B cell (primary cell): ENCODE measurements at regions not wholly inside any gene's neighbourhood (a gene's known extent, or its start where the extent isn't known, plus 50 kb on each side); places are given as distances from the start of the nearest gene placed in this dataset.

Experiments used
- CTCF ChIP-seq: fragments of 200-600 bp; IDR thresholded peaks from one replicate; pipeline ENCODE4 v1.8.0; 2022; ENCODE audit warnings: antibody characterized with exemption, mild to moderate bottlenecking
- EZH2 ChIP-seq: IDR thresholded peaks from 2 replicates; pipeline ENCODE4 v1.6.1; 2012; ENCODE audit warnings: borderline replicate concordance, low read depth, mild to moderate bottlenecking, moderate library complexity, low read length; ENCODE audit not compliant: insufficient read depth, poor library complexity, severe bottlenecking

- no peak for TF ChIP-seq CTCF
- TF ChIP-seq EZH2: no peak
Observed at GRCh38 chr6:113648698-113649097, 208.4 kb upstream of the MARCKS start.
